Right atrium auricular region (tissue), 2 donors: ENCODE measurements at regions not wholly inside any gene's neighbourhood (a gene's known extent, or its start where the extent isn't known, plus 50 kb on each side); places are given as distances from the start of the nearest gene placed in this dataset.
"Not testable (repeated sequence)": the region's sequence is repeated elsewhere in the genome, so short reads cannot be mapped to it uniquely, and the experiment has no call there.

Experiments used
- DNase-seq: peaks from one replicate; pipeline ENCODE4 v3.0.0-alpha.2; 2019; ENCODE audit warnings: low spot score
- H3K27ac ChIP-seq, 2 donors: fragments of 200-600 bp; sonication (generic); 1 replicate in 1 of 2; 2 replicates in 1 of 2; pipeline ENCODE4 v1.5.1; 2016 to 2019
- H3K27me3 ChIP-seq, 2 donors: fragments of 200-600 bp; sonication (generic); one replicate each; pipeline versions ENCODE4 v1.5.1 to v1.6.0; 2017 to 2019
- H3K36me3 ChIP-seq: fragments of 200-600 bp; sonication (generic); one replicate; pipeline ENCODE4 v1.5.1; 2016
- H3K4me1 ChIP-seq, 2 donors: fragments of 200-600 bp; sonication (generic); one replicate each; pipeline versions ENCODE4 v1.5.1 to v1.6.0; 2017 to 2019
- H3K4me3 ChIP-seq, 2 donors: fragments of 200-600 bp; sonication (generic); 1 replicate in 1 of 2; 2 replicates in 1 of 2; pipeline ENCODE4 v1.5.1; 2017 to 2019; ENCODE audit warnings: mild to moderate bottlenecking in 1 of 2, moderate library complexity in 1 of 2
- H3K9me3 ChIP-seq, 2 donors: fragments of 200-600 bp; sonication (generic); one replicate each; pipeline ENCODE4 v1.5.1; 2019
- TF ChIP-seq, protein P1 (sequence below), 2 donors: fragments of 200-600 bp; sonication (generic); IDR thresholded peaks; one replicate each; pipeline ENCODE4 v1.5.1; 2019; ENCODE audit warnings: antibody characterized with exemption in 2 of 2

DNA sequence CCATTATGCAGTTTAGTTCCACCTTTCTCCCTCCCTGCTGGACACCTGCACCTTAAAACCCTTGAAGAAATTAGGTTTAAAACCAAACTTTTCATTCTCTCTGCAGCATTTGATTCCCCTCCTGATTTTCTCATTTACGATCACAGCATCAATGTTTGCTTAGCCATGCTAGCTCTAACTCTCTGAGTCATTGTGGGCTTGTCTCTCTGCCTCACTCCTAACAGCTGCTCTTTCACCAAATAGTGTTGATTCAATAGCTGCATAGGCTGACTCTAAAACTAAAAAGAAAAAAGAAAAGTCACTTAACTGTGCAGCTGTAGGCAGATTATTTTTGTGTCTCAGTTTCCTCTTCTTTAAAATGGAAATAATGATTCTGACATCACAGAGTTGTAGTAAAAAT, 1124.9 kb downstream of the DIAPH3 start:
- TF ChIP-seq, protein P1, sequence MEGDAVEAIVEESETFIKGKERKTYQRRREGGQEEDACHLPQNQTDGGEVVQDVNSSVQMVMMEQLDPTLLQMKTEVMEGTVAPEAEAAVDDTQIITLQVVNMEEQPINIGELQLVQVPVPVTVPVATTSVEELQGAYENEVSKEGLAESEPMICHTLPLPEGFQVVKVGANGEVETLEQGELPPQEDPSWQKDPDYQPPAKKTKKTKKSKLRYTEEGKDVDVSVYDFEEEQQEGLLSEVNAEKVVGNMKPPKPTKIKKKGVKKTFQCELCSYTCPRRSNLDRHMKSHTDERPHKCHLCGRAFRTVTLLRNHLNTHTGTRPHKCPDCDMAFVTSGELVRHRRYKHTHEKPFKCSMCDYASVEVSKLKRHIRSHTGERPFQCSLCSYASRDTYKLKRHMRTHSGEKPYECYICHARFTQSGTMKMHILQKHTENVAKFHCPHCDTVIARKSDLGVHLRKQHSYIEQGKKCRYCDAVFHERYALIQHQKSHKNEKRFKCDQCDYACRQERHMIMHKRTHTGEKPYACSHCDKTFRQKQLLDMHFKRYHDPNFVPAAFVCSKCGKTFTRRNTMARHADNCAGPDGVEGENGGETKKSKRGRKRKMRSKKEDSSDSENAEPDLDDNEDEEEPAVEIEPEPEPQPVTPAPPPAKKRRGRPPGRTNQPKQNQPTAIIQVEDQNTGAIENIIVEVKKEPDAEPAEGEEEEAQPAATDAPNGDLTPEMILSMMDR (IDR thresholded peaks at IDR 0.05): no peak
- no peak overlapping the region for H3K27ac ChIP-seq
- no peaks in the 10 kb centered on the region for H3K36me3 ChIP-seq
- H3K9me3 ChIP-seq: no peaks in the 10 kb centered on the region
- no peak overlapping the region for H3K4me3 ChIP-seq
- no peaks in the 10 kb centered on the region for H3K27me3 ChIP-seq
- no peaks in the 10 kb centered on the region for H3K4me1 ChIP-seq
- no peak for DNase-seq

DNA sequence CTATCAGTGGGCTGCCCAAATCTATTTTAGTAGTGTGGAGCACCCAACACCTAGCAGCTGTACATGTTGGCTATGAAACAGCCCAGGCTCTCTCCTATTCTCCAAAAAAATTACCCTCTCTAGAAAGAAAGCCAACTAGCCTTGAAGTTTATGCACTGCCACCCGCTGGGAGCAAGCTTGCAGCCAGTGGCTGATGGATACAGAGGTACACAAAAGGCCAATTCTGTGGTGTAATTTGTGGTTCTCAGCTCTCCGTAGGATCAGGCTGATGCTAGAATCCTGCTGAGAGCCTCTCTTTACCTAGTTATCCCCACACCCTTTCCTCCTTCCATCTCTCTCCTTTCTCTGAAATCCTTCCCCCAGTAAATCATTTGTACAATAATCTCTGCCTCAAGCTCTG, 1120.7 kb downstream of the DIAPH3 start:
- no peaks in the 10 kb centered on the region for H3K36me3 ChIP-seq
- no peak for DNase-seq
- TF ChIP-seq, protein P1 (IDR thresholded peaks at IDR 0.05): no peak
- H3K4me1 ChIP-seq: no peaks in the 10 kb centered on the region
- no peak overlapping the region for H3K4me3 ChIP-seq
- no peaks in the 10 kb centered on the region for H3K9me3 ChIP-seq
- no peak overlapping the region for H3K27ac ChIP-seq
- H3K27me3 ChIP-seq: no peaks in the 10 kb centered on the region

- Histone ChIP-seq H3K36me3 (no peaks in the 10 kb centered on the region), H3K4me3 (no peak overlapping the region), H3K27ac (no peak overlapping the region), H3K27me3 (no peaks in the 10 kb centered on the region), H3K4me1 (no peaks in the 10 kb centered on the region), H3K9me3 (no peaks in the 10 kb centered on the region)
- DNase-seq: no peak
- TF ChIP-seq, protein P1 (IDR thresholded peaks at IDR 0.05): no peak
Measured at GRCh38 chr13:59047546-59047945, 1116.2 kb downstream of the DIAPH3 start.

DNA sequence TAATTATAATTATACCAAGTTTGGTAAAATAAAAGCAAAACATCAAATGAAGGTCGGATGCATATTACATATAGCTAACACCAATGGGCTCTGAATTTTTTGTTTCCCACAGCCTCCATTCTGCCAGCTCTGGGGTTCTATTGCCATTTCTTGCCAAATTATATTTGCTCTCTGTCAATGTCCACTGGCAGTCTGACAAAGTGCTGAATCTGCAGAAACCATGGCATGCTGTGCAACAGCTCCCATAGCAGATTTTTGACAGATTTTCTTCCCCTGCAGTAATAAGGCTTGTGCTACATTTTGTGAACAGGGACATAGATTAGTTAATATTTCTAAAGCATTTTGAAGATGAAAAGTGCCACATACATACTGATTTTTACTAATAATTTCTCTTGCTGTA, 1102.1 kb downstream of the DIAPH3 start:
- TF ChIP-seq, protein P1 (IDR thresholded peaks at IDR 0.05): no peak
- Histone ChIP-seq H3K36me3 (no peaks in the 10 kb centered on the region), H3K27ac (no peak overlapping the region), H3K9me3 (no peaks in the 10 kb centered on the region), H3K4me3 (no peak overlapping the region), H3K27me3 (no peaks in the 10 kb centered on the region), H3K4me1 (no peaks in the 10 kb centered on the region)
- DNase-seq: no peak

GRCh38 chr13:59064042-59064441, 1099.7 kb downstream of the DIAPH3 start:
- Histone ChIP-seq H3K36me3 (no peaks in the 10 kb centered on the region), H3K9me3 (no peaks in the 10 kb centered on the region), H3K4me3 (no peak overlapping the region), H3K4me1 (no peaks in the 10 kb centered on the region), H3K27me3 (no peaks in the 10 kb centered on the region), H3K27ac (no peak overlapping the region)
- DNase-seq: no peak
- TF ChIP-seq, protein P1 (IDR thresholded peaks at IDR 0.05): no peak

- H3K9me3 ChIP-seq: peaks cover 0 to 18% of the 10 kb centered on the region in 2 donors
- not testable (repeated sequence) for H3K4me3 ChIP-seq, H3K4me1 ChIP-seq, H3K27me3 ChIP-seq, H3K36me3 ChIP-seq, DNase-seq, H3K27ac ChIP-seq
Measured at GRCh38 chr13:59076386-59076785, 1087.3 kb downstream of the DIAPH3 start.
